CD4-positive, alpha-beta T cell (primary cell): ENCODE measurements at regions not wholly inside any gene's neighbourhood (a gene's known extent, or its start where the extent isn't known, plus 50 kb on each side); places are given as distances from the start of the nearest gene placed in this dataset.

Experiments
- ATAC-seq: fragments of 200-7000 bp; cut with Tn5 transposase; one replicate; pipeline ENCODE4 v1.10.0; 2022; ENCODE audit warnings: mild to moderate bottlenecking; ENCODE audit not compliant: poor library complexity
- CTCF ChIA-PET: fragments of 350-600 bp; sonication (Branson Sonifier 250); formaldehyde crosslinking; loops from one replicate; lab custom pipeline; 2021; ENCODE audit warnings: antibody characterized with exemption, inconsistent platforms; lab: Charles Lee
- POLR2A ChIA-PET: fragments of 350-600 bp; sonication (Branson Sonifier 250); formaldehyde crosslinking; loops from one replicate; lab custom pipeline; 2021; ENCODE audit warnings: antibody characterized with exemption, inconsistent platforms; lab: Charles Lee
- DNase-seq, 14 experiments: peaks; one replicate each; pipeline ENCODE4 v3.0.0-alpha.2; 2013 to 2020; ENCODE audit warnings: mixed read lengths in 2 of 14
- H3K27ac ChIP-seq, 2 donors: one replicate each; pipeline versions ENCODE4 v1.5.1 to v1.7.0; 2013; ENCODE audit warnings: low read length in 2 of 2, low read depth in 1 of 2, mild to moderate bottlenecking in 1 of 2
- H3K27me3 ChIP-seq, 2 experiments: 1 replicate in 1 of 2; 2 replicates in 1 of 2; pipeline versions ENCODE4 v1.6.1 to v1.7.0; 2013; ENCODE audit warnings: low read length in 2 of 2, control low read depth in 1 of 2, mild to moderate bottlenecking in 1 of 2, moderate library complexity in 1 of 2; ENCODE audit not compliant: insufficient read depth in 2 of 2, control insufficient read depth in 1 of 2
- H3K36me3 ChIP-seq: one replicate; pipeline ENCODE4 v1.6.1; 2013; ENCODE audit warnings: low read length, control low read depth; ENCODE audit not compliant: insufficient read depth
- H3K4me1 ChIP-seq: one replicate; pipeline ENCODE4 v1.6.1; 2013; ENCODE audit warnings: low read length, control low read depth; ENCODE audit not compliant: insufficient read depth
- H3K4me3 ChIP-seq: one replicate; pipeline ENCODE4 v1.5.1; 2013; ENCODE audit warnings: mild to moderate bottlenecking, low read length, moderate library complexity
- H3K9me3 ChIP-seq, 2 experiments: 1 replicate in 1 of 2; 2 replicates in 1 of 2; pipeline versions ENCODE4 v1.6.1 to v1.7.0; 2013; ENCODE audit warnings: low read length in 2 of 2, mild to moderate bottlenecking in 2 of 2, control low read depth in 1 of 2, moderate library complexity in 1 of 2; ENCODE audit not compliant: control insufficient read depth in 1 of 2, insufficient read depth in 1 of 2
- H3K27ac Mint-ChIP-seq: one replicate; pipeline ENCODE4 v1.8.0; 2020; ENCODE audit warnings: mixed read lengths
- H3K27me3 Mint-ChIP-seq: one replicate; pipeline ENCODE4 v1.8.0; 2021; ENCODE audit warnings: mixed read lengths
- H3K36me3 Mint-ChIP-seq: one replicate; pipeline ENCODE4 v1.8.0; 2021; ENCODE audit warnings: low read depth, mixed read lengths
- H3K4me1 Mint-ChIP-seq: one replicate; pipeline ENCODE4 v1.8.0; 2021; ENCODE audit warnings: low read depth, mixed read lengths
- H3K4me3 Mint-ChIP-seq: one replicate; pipeline ENCODE4 v1.8.0; 2020; ENCODE audit warnings: mild to moderate bottlenecking, mixed read lengths
- H3K9me3 Mint-ChIP-seq: one replicate; pipeline ENCODE4 v1.8.0; 2020; ENCODE audit warnings: mixed read lengths
- CTCF ChIP-seq: fragments of 200-600 bp; IDR thresholded peaks from one replicate; pipeline ENCODE4 v1.8.0; 2022; ENCODE audit warnings: antibody characterized with exemption, mild to moderate bottlenecking
- intact Hi-C, 2 experiments: fragments of 100-400 bp; cut with DNase I in 1 of 2; cut with micrococcal nuclease in 1 of 2; formaldehyde crosslinking; loops; one replicate each; pipeline versions ENCODE4 v1.15.1 to v1.9.0; 2023 to 2025; cut with DNase I, micrococcal nuclease

GRCh38 chr15:38059665-38060064 is 125.2 kb downstream of the TMCO5A start:
- Mint-ChIP-seq H3K36me3 (no peaks in the 10 kb centered on the region), H3K9me3 (no peaks in the 10 kb centered on the region), H3K27me3 (peaks cover 24% of the 10 kb centered on the region), H3K4me1 (no peaks in the 10 kb centered on the region), H3K4me3 (no peak overlapping the region), H3K27ac (no peak overlapping the region)
- no peaks in the 10 kb centered on the region for H3K36me3 ChIP-seq
- H3K4me3 ChIP-seq = no peak overlapping the region
- POLR2A ChIA-PET = no interaction called here
- ATAC-seq = no peak
- no peaks in the 10 kb centered on the region for H3K4me1 ChIP-seq
- CTCF ChIA-PET = interaction anchor here (0.7 to 1.4 kb wide), 2 partner anchors 8 to 243 kb away, joined by 3 to 6 read pairs; no protein-coding TSS in a partner anchor
- H3K9me3 ChIP-seq = no peaks in the 10 kb centered on the region
- no peak for TF ChIP-seq CTCF
- DNase-seq = no peak
- no peaks in the 10 kb centered on the region for H3K27me3 ChIP-seq
- intact Hi-C loops = no loop called here
- H3K27ac ChIP-seq = no peak overlapping the region

GRCh38 chr15:38061856-38062649 is 127.6 kb downstream of the TMCO5A start:
- Mint-ChIP-seq H3K9me3 (no peaks in the 10 kb centered on the region), H3K27me3 (peaks cover 24% of the 10 kb centered on the region), H3K4me1 (no peaks in the 10 kb centered on the region), H3K36me3 (no peaks in the 10 kb centered on the region), H3K27ac (no peak overlapping the region), H3K4me3 (no peak overlapping the region)
- TF ChIP-seq CTCF = no peak
- no peaks in the 10 kb centered on the region for H3K36me3 ChIP-seq
- no peak for ATAC-seq
- intact Hi-C loops = no loop called here
- CTCF ChIA-PET = no interaction called here
- POLR2A ChIA-PET = no interaction called here
- no peaks in the 10 kb centered on the region for H3K4me1 ChIP-seq
- no peaks in the 10 kb centered on the region for H3K27me3 ChIP-seq
- H3K9me3 ChIP-seq = no peaks in the 10 kb centered on the region
- no peak overlapping the region for H3K27ac ChIP-seq
- DNase-seq = no peak
- H3K4me3 ChIP-seq = no peak overlapping the region

GRCh38 chr15:38062696-38063095 is 128.3 kb downstream of the TMCO5A start:
- no peaks in the 10 kb centered on the region for H3K36me3 Mint-ChIP-seq
- no peaks in the 10 kb centered on the region for H3K9me3 ChIP-seq
- H3K27ac Mint-ChIP-seq = no peak overlapping the region

More at GRCh38 chr15:38062696-38063095, 128.3 kb downstream of the TMCO5A start:
- H3K27ac ChIP-seq = no peak overlapping the region
- Mint-ChIP-seq H3K4me1 (no peaks in the 10 kb centered on the region), H3K4me3 (no peak overlapping the region), H3K9me3 (no peaks in the 10 kb centered on the region), H3K27me3 (peaks cover 25% of the 10 kb centered on the region)
- ATAC-seq = no peak
- H3K27me3 ChIP-seq = no peaks in the 10 kb centered on the region
- H3K36me3 ChIP-seq = no peaks in the 10 kb centered on the region
- no peak for TF ChIP-seq CTCF
- DNase-seq = no peak
- ChIA-PET CTCF (no interaction called here), POLR2A (no interaction called here)
- H3K4me1 ChIP-seq = no peaks in the 10 kb centered on the region
- intact Hi-C loops = no loop called here
- no peak overlapping the region for H3K4me3 ChIP-seq
